ENCODE measurements at regions not wholly inside any gene's neighbourhood (a gene's known extent, or its start where the extent isn't known, plus 50 kb on each side); places are given as distances from the start of the nearest gene placed in this dataset.

GRCh38 chr6:108752733-108753590 lies 95.3 kb upstream of the ARMC2 start:
- Histone ChIP-seq H3K4me1 (ENCODE audit: control insufficient read depth in 1 of 2, insufficient read depth in 2 of 2, low read length in 2 of 2) (peaks cover 6 to 10% of the 10 kb centered on the region in 2 experiments), H3K14ac (ENCODE audit: low read length) (no peak overlapping the region), H3K27me3 (ENCODE audit: insufficient read depth, low read length) (no peaks in the 10 kb centered on the region), H2BK120ac (ENCODE audit: insufficient read depth, low read length, poor library complexity) (no peak overlapping the region), H2BK12ac (ENCODE audit: low read length) (no peak overlapping the region), H3K9ac (ENCODE audit: low read length) (no peak overlapping the region), H3K4me2 (ENCODE audit: low read length) (no peak overlapping the region), H2AK5ac (ENCODE audit: low read length) (no peak overlapping the region), H4K91ac (ENCODE audit: low read depth, low read length) (no peak overlapping the region), H4K12ac (ENCODE audit: low read depth, low read length) (no peak overlapping the region), H2AFZ (ENCODE audit: insufficient read depth, low read length, poor library complexity) (no peak overlapping the region), H3K36me3 (ENCODE audit: control insufficient read depth in 1 of 2, insufficient read depth in 2 of 2, low read length in 2 of 2) (no peaks in the 10 kb centered on the region), H3K79me2 (ENCODE audit: control insufficient read depth, insufficient read depth, low read length, poor library complexity) (no peaks in the 10 kb centered on the region), H3K9me3 (ENCODE audit: insufficient read depth, low read depth, low read length) (no peaks in the 10 kb centered on the region), H3K23ac (ENCODE audit: low read length) (no peak overlapping the region), H3K18ac (ENCODE audit: low read length) (no peak overlapping the region), H4K8ac (ENCODE audit: low read depth, low read length) (no peak overlapping the region), H3K79me1 (ENCODE audit: low read length) (no peaks in the 10 kb centered on the region), H3K4me3 (ENCODE audit: low read depth, low read length) (no peak overlapping the region), H2BK5ac (ENCODE audit: low read depth, low read length, poor library complexity) (no peak overlapping the region), H3K4ac (ENCODE audit: low read depth, low read length) (no peak overlapping the region), H3K27ac (ENCODE audit: low read depth, low read length) (no peak overlapping the region)
- WGBS (ENCODE audit: extremely low coverage, insufficient coverage, insufficient read length) = no CpG with 5 or more reads among the region's 9 CpGs
- DNase-seq = no peak

GRCh38 chr6:108755257-108756240 lies 92.7 kb upstream of the ARMC2 start:
- Histone ChIP-seq H4K12ac (ENCODE audit: low read depth, low read length) (no peak overlapping the region), H4K8ac (ENCODE audit: low read depth, low read length) (no peak overlapping the region), H3K9ac (ENCODE audit: low read length) (no peak overlapping the region), H2AK5ac (ENCODE audit: low read length) (no peak overlapping the region), H3K4me2 (ENCODE audit: low read length) (no peak overlapping the region), H3K23ac (ENCODE audit: low read length) (no peak overlapping the region), H3K18ac (ENCODE audit: low read length) (no peak overlapping the region), H3K79me1 (ENCODE audit: low read length) (peaks cover 2% of the 10 kb centered on the region), H3K4ac (ENCODE audit: low read depth, low read length) (no peak overlapping the region), H2BK5ac (ENCODE audit: low read depth, low read length, poor library complexity) (no peak overlapping the region), H3K79me2 (ENCODE audit: control insufficient read depth, insufficient read depth, low read length, poor library complexity) (no peaks in the 10 kb centered on the region), H3K9me3 (ENCODE audit: insufficient read depth, low read depth, low read length) (no peaks in the 10 kb centered on the region), H3K4me3 (ENCODE audit: low read depth, low read length) (no peak overlapping the region), H3K27me3 (ENCODE audit: insufficient read depth, low read length) (no peaks in the 10 kb centered on the region), H4K91ac (ENCODE audit: low read depth, low read length) (no peak overlapping the region), H3K36me3 (ENCODE audit: control insufficient read depth in 1 of 2, insufficient read depth in 2 of 2, low read length in 2 of 2) (no peaks in the 10 kb centered on the region), H2BK12ac (ENCODE audit: low read length) (peak overlapping the region; percentile 50), H2BK120ac (ENCODE audit: insufficient read depth, low read length, poor library complexity) (no peak overlapping the region), H3K4me1 (ENCODE audit: control insufficient read depth in 1 of 2, insufficient read depth in 2 of 2, low read length in 2 of 2) (peaks cover 13 to 16% of the 10 kb centered on the region in 2 experiments), H2AFZ (ENCODE audit: insufficient read depth, low read length, poor library complexity) (no peak overlapping the region), H3K27ac (ENCODE audit: low read depth, low read length) (no peak overlapping the region), H3K14ac (ENCODE audit: low read length) (no peak overlapping the region)
- DNase-seq = peak; percentile 69 to 90
- no CpG with 5 or more reads among the region's 3 CpGs for WGBS (ENCODE audit: extremely low coverage, insufficient coverage, insufficient read length)

- Histone ChIP-seq H3K79me2 (ENCODE audit: control insufficient read depth, insufficient read depth, low read length, poor library complexity) (no peaks in the 10 kb centered on the region), H3K4me2 (ENCODE audit: low read length) (no peak overlapping the region), H2AK5ac (ENCODE audit: low read length) (no peak overlapping the region), H3K27ac (ENCODE audit: low read depth, low read length) (no peak overlapping the region), H3K4ac (ENCODE audit: low read depth, low read length) (no peak overlapping the region), H2AFZ (ENCODE audit: insufficient read depth, low read length, poor library complexity) (no peak overlapping the region), H2BK5ac (ENCODE audit: low read depth, low read length, poor library complexity) (no peak overlapping the region), H4K8ac (ENCODE audit: low read depth, low read length) (no peak overlapping the region), H3K79me1 (ENCODE audit: low read length) (peaks cover 2% of the 10 kb centered on the region), H3K14ac (ENCODE audit: low read length) (no peak overlapping the region), H4K91ac (ENCODE audit: low read depth, low read length) (no peak overlapping the region), H3K27me3 (ENCODE audit: insufficient read depth, low read length) (no peaks in the 10 kb centered on the region), H3K36me3 (ENCODE audit: control insufficient read depth in 1 of 2, insufficient read depth in 2 of 2, low read length in 2 of 2) (no peaks in the 10 kb centered on the region), H2BK12ac (ENCODE audit: low read length) (no peak overlapping the region), H2BK120ac (ENCODE audit: insufficient read depth, low read length, poor library complexity) (no peak overlapping the region), H3K9ac (ENCODE audit: low read length) (no peak overlapping the region), H3K18ac (ENCODE audit: low read length) (no peak overlapping the region), H3K9me3 (ENCODE audit: insufficient read depth, low read depth, low read length) (no peaks in the 10 kb centered on the region), H3K4me3 (ENCODE audit: low read depth, low read length) (no peak overlapping the region), H3K4me1 (ENCODE audit: control insufficient read depth in 1 of 2, insufficient read depth in 2 of 2, low read length in 2 of 2) (peaks cover 15 to 18% of the 10 kb centered on the region in 2 experiments), H3K23ac (ENCODE audit: low read length) (no peak overlapping the region), H4K12ac (ENCODE audit: low read depth, low read length) (no peak overlapping the region)
- no peak for DNase-seq
- no CpG with 5 or more reads among the region's 1 CpG for WGBS (ENCODE audit: extremely low coverage, insufficient coverage, insufficient read length)
These were observed 90.9 kb upstream of the ARMC2 start for GRCh38 chr6:108757357-108757756.

GRCh38 chr6:108758884-108759283 lies 89.3 kb upstream of the ARMC2 start:
- WGBS (ENCODE audit: extremely low coverage, insufficient coverage, insufficient read length) = no CpG with 5 or more reads among the region's 5 CpGs

More at GRCh38 chr6:108758884-108759283, 89.3 kb upstream of the ARMC2 start:
- H2AK5ac ChIP-seq (ENCODE audit: low read length) = peak overlapping the region; percentile 29
- no peaks in the 10 kb centered on the region for H3K27me3 ChIP-seq (ENCODE audit: insufficient read depth, low read length)
- H3K23ac ChIP-seq (ENCODE audit: low read length) = no peak overlapping the region
- no peak overlapping the region for H3K4me3 ChIP-seq (ENCODE audit: low read depth, low read length)
- no peak overlapping the region for H3K14ac ChIP-seq (ENCODE audit: low read length)
- H3K36me3 ChIP-seq (ENCODE audit: control insufficient read depth in 1 of 2, insufficient read depth in 2 of 2, low read length in 2 of 2) = no peaks in the 10 kb centered on the region
- no peak overlapping the region for H2AFZ ChIP-seq (ENCODE audit: insufficient read depth, low read length, poor library complexity)
- H3K4me2 ChIP-seq (ENCODE audit: low read length) = no peak overlapping the region
- H2BK12ac ChIP-seq (ENCODE audit: low read length) = no peak overlapping the region
- no peak overlapping the region for H3K27ac ChIP-seq (ENCODE audit: low read depth, low read length)
- H3K9me3 ChIP-seq (ENCODE audit: insufficient read depth, low read depth, low read length) = no peaks in the 10 kb centered on the region
- H3K18ac ChIP-seq (ENCODE audit: low read length) = no peak overlapping the region
- H4K12ac ChIP-seq (ENCODE audit: low read depth, low read length) = no peak overlapping the region
- no peak overlapping the region for H4K8ac ChIP-seq (ENCODE audit: low read depth, low read length)
- H3K9ac ChIP-seq (ENCODE audit: low read length) = no peak overlapping the region
- no peak for DNase-seq
- H2BK120ac ChIP-seq (ENCODE audit: insufficient read depth, low read length, poor library complexity) = peak overlapping the region; percentile 45
- no peaks in the 10 kb centered on the region for H3K79me2 ChIP-seq (ENCODE audit: control insufficient read depth, insufficient read depth, low read length, poor library complexity)
- no peak overlapping the region for H3K4ac ChIP-seq (ENCODE audit: low read depth, low read length)
- no peak overlapping the region for H2BK5ac ChIP-seq (ENCODE audit: low read depth, low read length, poor library complexity)
- peaks cover 15 to 18% of the 10 kb centered on the region in 2 experiments for H3K4me1 ChIP-seq (ENCODE audit: control insufficient read depth in 1 of 2, insufficient read depth in 2 of 2, low read length in 2 of 2)
- peaks cover 2% of the 10 kb centered on the region for H3K79me1 ChIP-seq (ENCODE audit: low read length)
- H4K91ac ChIP-seq (ENCODE audit: low read depth, low read length) = no peak overlapping the region
